Sigmoid colon (tissue), 6 donors: ENCODE measurements at regions not wholly inside any gene's neighbourhood (a gene's known extent, or its start where the extent isn't known, plus 50 kb on each side); places are given as distances from the start of the nearest gene placed in this dataset.

Source experiments
- DNase-seq: peaks from one replicate; pipeline ENCODE4 v3.0.0-alpha.2; 2019
- H3K27ac ChIP-seq, 4 donors: fragments of 200-600 bp; sonication (generic); one replicate each; pipeline ENCODE4 v1.5.1; 2016 to 2019; ENCODE audit warnings: mild to moderate bottlenecking in 1 of 4
- H3K27me3 ChIP-seq, 3 donors: fragments of 200-600 bp; sonication (generic); one replicate each; pipeline ENCODE4 v1.5.1; 2019; ENCODE audit warnings: mild to moderate bottlenecking in 1 of 3
- H3K36me3 ChIP-seq, 4 donors: fragments of 200-600 bp; sonication (generic); one replicate each; pipeline ENCODE4 v1.5.1; 2016 to 2019
- H3K4me1 ChIP-seq, 4 donors: fragments of 200-600 bp; sonication (generic); one replicate each; pipeline ENCODE4 v1.5.1; 2017 to 2019
- H3K4me3 ChIP-seq, 4 donors: fragments of 200-600 bp; sonication (generic); one replicate each; pipeline ENCODE4 v1.5.1; 2017 to 2019; ENCODE audit warnings: mild to moderate bottlenecking in 2 of 4, moderate library complexity in 1 of 4
- H3K9me3 ChIP-seq, 4 donors: fragments of 200-600 bp in 3 of 4; sonication (generic) in 3 of 4; one replicate each; pipeline versions ENCODE4 v1.5.1 to v1.6.1; 2013 to 2019
- EP300 ChIP-seq, 4 donors: sonication (generic); formaldehyde crosslinking; IDR thresholded peaks; one replicate each; pipeline ENCODE4 v1.6.1; 2017; ENCODE audit warnings: antibody characterized with exemption in 4 of 4
- POLR2A ChIP-seq, 2 donors: fragments of 450-650 bp; IDR thresholded peaks; one replicate each; pipeline ENCODE4 v1.6.1; 2016; ENCODE audit warnings: antibody characterized with exemption in 2 of 2, mild to moderate bottlenecking in 2 of 2, moderate library complexity in 2 of 2
- POLR2AphosphoS5 ChIP-seq, 4 donors: sonication (generic); formaldehyde crosslinking; IDR thresholded peaks; one replicate each; pipeline ENCODE4 v1.6.1; 2017; ENCODE audit warnings: antibody characterized with exemption in 4 of 4
- WGBS, 2 donors: extraction: QIAGEN DNeasy Blood & Tissue Kit; methylation state at CpG; one replicate each; pipeline ENCODE4 v1.1.7; 2013; 5-methylcytosine and 5-hydroxymethylcytosine counted together
- intact Hi-C: fragments of 100-400 bp; cut with DNase I; formaldehyde crosslinking; loops from one replicate; pipeline ENCODE4 v1.15.1; 2023
- TF ChIP-seq, protein P1 (sequence below), 4 experiments: fragments of 450-650 bp in 3 of 4; fragments of 200-600 bp in 1 of 4; IDR thresholded peaks; one replicate each; pipeline ENCODE4 v1.5.1; 2016 to 2019; ENCODE audit warnings: antibody characterized with exemption in 4 of 4, mild to moderate bottlenecking in 3 of 4, moderate library complexity in 2 of 4
- donor health status: healthy with polysubstance abuse.
- donor health status: healthy.

DNA sequence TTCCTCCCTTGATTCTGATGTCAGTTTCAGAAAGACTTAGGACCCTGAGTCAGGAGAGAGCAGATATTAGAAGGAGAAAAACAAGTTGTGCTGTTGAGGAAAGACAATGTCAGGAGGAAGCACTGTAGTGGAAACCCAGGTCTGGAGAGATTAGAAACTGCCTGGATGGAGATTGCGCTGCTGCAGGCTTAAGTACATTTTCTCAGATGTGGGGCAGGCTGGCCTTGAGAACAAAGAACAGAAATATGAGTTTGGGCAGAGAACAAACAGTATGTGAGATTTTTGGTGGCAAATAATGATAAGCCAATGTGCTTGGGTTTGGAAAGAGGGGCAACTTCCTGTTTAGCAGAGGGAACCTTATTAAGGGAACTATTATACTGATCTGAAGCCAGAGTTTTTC lies 74.3 kb upstream of the PRMT8 start:
- intact Hi-C loops, result no loop called here
- no peaks in the 10 kb centered on the region for H3K4me1 ChIP-seq
- DNase-seq, result no peak
- H3K9me3 ChIP-seq, result no peaks in the 10 kb centered on the region
- 78 to 94% methylated on average over 1 of the region's 1 CpG for WGBS, 2 donors
- no peak overlapping the region for H3K4me3 ChIP-seq
- H3K36me3 ChIP-seq, result no peaks in the 10 kb centered on the region
- H3K27ac ChIP-seq, result no peak overlapping the region
- H3K27me3 ChIP-seq, result peaks cover 0 to 13% (median 0%) of the 10 kb centered on the region in 3 donors
- no peak for TF ChIP-seq EP300 (IDR thresholded peaks at IDR 0.05)
- TF ChIP-seq POLR2A (IDR thresholded peaks at IDR 0.05), result no peak
- TF ChIP-seq POLR2AphosphoS5 (IDR thresholded peaks at IDR 0.05), result no peak
- TF ChIP-seq, protein P1, sequence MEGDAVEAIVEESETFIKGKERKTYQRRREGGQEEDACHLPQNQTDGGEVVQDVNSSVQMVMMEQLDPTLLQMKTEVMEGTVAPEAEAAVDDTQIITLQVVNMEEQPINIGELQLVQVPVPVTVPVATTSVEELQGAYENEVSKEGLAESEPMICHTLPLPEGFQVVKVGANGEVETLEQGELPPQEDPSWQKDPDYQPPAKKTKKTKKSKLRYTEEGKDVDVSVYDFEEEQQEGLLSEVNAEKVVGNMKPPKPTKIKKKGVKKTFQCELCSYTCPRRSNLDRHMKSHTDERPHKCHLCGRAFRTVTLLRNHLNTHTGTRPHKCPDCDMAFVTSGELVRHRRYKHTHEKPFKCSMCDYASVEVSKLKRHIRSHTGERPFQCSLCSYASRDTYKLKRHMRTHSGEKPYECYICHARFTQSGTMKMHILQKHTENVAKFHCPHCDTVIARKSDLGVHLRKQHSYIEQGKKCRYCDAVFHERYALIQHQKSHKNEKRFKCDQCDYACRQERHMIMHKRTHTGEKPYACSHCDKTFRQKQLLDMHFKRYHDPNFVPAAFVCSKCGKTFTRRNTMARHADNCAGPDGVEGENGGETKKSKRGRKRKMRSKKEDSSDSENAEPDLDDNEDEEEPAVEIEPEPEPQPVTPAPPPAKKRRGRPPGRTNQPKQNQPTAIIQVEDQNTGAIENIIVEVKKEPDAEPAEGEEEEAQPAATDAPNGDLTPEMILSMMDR (IDR thresholded peaks at IDR 0.05), result no peak

DNA sequence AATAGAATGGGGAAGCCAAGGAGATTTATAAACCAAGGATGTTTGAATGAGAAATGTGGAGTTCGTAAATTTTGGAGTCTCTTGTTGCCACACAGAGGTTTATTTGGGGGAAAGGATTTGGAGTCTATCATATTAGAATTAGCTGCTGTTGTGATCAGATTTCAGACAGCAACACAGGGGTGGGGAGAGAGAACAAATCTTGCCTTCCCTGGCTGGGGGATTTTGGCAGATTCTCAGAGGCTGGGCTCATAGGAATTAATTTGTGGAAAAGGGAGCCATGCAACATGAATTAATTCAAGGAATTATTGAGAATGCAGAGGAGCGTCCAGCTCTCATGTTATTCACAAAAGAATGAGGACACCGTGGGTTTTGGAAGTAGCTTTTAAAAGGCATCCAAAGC lies 73.9 kb upstream of the PRMT8 start:
- intact Hi-C loops, result no loop called here
- H3K4me1 ChIP-seq, result no peaks in the 10 kb centered on the region
- TF ChIP-seq, protein P1 (IDR thresholded peaks at IDR 0.05), result no peak
- TF ChIP-seq POLR2A (IDR thresholded peaks at IDR 0.05), result no peak

DNA sequence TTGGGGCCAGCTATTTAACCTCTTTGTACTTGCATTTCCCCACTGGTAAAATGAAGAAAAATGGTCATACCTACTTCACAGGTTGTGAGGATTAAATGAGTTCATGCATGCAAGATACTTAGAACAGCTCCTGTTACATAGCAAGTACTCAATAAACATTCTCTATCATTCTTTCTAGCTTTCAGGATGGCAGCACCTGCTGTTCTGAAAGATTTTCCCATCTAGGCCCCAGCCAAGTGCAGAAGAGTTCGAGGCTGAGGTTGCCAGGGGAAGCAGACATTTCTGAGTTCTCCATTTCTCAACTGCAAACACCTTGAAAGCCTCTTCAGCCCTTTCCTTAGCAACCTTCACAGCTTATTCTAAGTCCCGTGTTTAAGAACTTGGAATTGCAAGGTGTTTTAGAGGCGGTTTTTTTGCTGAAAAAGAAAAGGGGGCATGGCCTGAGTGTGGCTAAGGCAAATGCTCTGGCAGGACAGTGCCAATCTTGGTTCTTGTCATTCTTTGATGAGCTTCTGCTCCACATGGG lies 73.0 kb upstream of the PRMT8 start:
- no peak overlapping the region for H3K27ac ChIP-seq
- H3K4me3 ChIP-seq, result no peak overlapping the region
- H3K36me3 ChIP-seq, result no peaks in the 10 kb centered on the region
- H3K4me1 ChIP-seq, result no peaks in the 10 kb centered on the region
- H3K9me3 ChIP-seq, result peaks cover 0 to under 1% (median 0%) of the 10 kb centered on the region in 4 donors
- TF ChIP-seq, protein P1 (IDR thresholded peaks at IDR 0.05), result no peak
- TF ChIP-seq POLR2A (IDR thresholded peaks at IDR 0.05), result no peak
- no peak for TF ChIP-seq POLR2AphosphoS5 (IDR thresholded peaks at IDR 0.05)
- no peak for TF ChIP-seq EP300 (IDR thresholded peaks at IDR 0.05)
- WGBS, 2 donors, result 81 to 88% methylated on average over 3 of the region's 3 CpGs
- intact Hi-C loops, result no loop called here
- peaks cover 0 to 22% (median 0%) of the 10 kb centered on the region in 3 donors for H3K27me3 ChIP-seq
- no peak for DNase-seq

More for the DNA sequence above, 73.9 kb upstream of the PRMT8 start:
- Histone ChIP-seq H3K36me3 (no peaks in the 10 kb centered on the region), H3K27ac (no peak overlapping the region), H3K27me3 (peaks cover 0 to 18% (median 0%) of the 10 kb centered on the region in 3 donors), H3K4me3 (no peak overlapping the region), H3K9me3 (no peaks in the 10 kb centered on the region)
- no peak for DNase-seq
- 60 to 86% methylated on average over 3 of the region's 3 CpGs for WGBS, 2 donors

DNA sequence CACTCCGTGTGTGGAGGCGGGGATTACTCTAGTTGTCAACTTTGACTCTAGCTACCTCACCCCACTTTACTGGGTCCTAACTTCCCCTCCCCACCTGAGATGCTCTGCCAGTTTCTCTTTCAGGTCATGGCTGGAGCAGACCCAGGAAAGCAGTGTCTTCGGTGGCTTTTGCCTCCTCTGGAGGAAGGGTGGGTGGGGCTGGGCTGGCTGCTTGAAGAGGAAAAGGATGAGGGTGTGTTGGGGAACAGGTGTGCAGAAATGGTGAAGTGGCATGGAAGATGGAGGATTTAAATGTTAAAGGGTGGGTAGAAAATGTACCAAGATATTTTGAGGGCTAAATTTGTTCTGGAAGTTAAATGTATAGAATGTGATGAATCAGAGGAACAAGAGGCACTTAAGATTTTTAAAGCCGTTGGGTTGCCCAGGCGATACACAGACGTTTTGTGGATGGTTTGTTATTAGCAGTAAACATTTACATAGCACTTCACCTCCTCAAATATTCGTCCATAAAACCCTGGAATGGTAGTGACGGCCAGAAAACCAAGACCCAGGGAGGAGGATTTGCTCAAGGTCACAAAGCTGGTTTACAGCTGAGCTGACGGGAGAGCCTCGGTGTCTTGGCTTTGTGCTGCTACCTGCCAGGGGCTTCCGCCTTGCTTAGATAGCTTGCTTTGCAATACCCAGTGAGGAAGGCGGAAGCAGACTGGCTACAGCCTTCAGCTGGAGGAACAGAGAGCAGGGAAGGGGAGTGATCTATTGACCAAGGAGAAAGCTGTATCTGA lies 72.2 kb upstream of the PRMT8 start:
- peaks cover 0 to 4% (median 0%) of the 10 kb centered on the region in 4 donors for H3K9me3 ChIP-seq
- TF ChIP-seq POLR2AphosphoS5 (IDR thresholded peaks at IDR 0.05) (no peak), POLR2A (IDR thresholded peaks at IDR 0.05) (no peak), EP300 (IDR thresholded peaks at IDR 0.05) (no peak)
- TF ChIP-seq, protein P1 (IDR thresholded peaks at IDR 0.05), result no peak
- 26 to 58% methylated on average over 12 of the region's 12 CpGs for WGBS, 2 donors
- H3K27ac ChIP-seq, result no peak overlapping the region
- intact Hi-C loops, result no loop called here
- no peak for DNase-seq
- no peaks in the 10 kb centered on the region for H3K4me1 ChIP-seq
- peaks cover 0 to 19% (median 0%) of the 10 kb centered on the region in 3 donors for H3K27me3 ChIP-seq
- H3K4me3 ChIP-seq, result no peak overlapping the region
- H3K36me3 ChIP-seq, result no peaks in the 10 kb centered on the region
